RWPE2 (cell line): ENCODE measurements at regions not wholly inside any gene's neighbourhood (a gene's known extent, or its start where the extent isn't known, plus 50 kb on each side); places are given as distances from the start of the nearest gene placed in this dataset.
"Not testable (repeated sequence)": the region's sequence is repeated elsewhere in the genome, so short reads cannot be mapped to it uniquely, and the experiment has no call there.

ENCODE experiments used
- ATAC-seq: fragments of 200-7000 bp; cut with Tn5 transposase; 3 replicates; pipeline ENCODE4 v1.9.1; 2021; ENCODE audit warnings: low read depth
- DNase-seq: peaks from one replicate; pipeline ENCODE4 v3.0.0-alpha.2; 2020; ENCODE audit warnings: low spot score
- H3K27ac ChIP-seq: fragments of 450-650 bp; 2 replicates; pipeline ENCODE4 v1.5.1; 2017; ENCODE audit warnings: mild to moderate bottlenecking; ENCODE audit not compliant: poor library complexity, severe bottlenecking
- H3K27me3 ChIP-seq: fragments of 250-450 bp; sonication (Bioruptor Pico); 2 replicates; pipeline ENCODE4 v1.5.1; 2021; ENCODE audit warnings: mild to moderate bottlenecking, moderate library complexity; ENCODE audit not compliant: insufficient read depth, poor library complexity, severe bottlenecking
- H3K36me3 ChIP-seq: fragments of 250-450 bp; sonication (Bioruptor Pico); 2 replicates; pipeline ENCODE4 v1.5.1; 2020; ENCODE audit warnings: low read depth, mild to moderate bottlenecking, moderate library complexity
- H3K4me1 ChIP-seq: fragments of 250-450 bp; sonication (Bioruptor Pico); 2 replicates; pipeline ENCODE4 v1.5.1; 2021; ENCODE audit warnings: mild to moderate bottlenecking, moderate library complexity; ENCODE audit not compliant: insufficient read depth, poor library complexity, severe bottlenecking
- H3K4me3 ChIP-seq: fragments of 250-450 bp; sonication (Bioruptor Pico); 2 replicates; pipeline ENCODE4 v1.5.1; 2021; ENCODE audit warnings: mild to moderate bottlenecking, moderate library complexity; ENCODE audit not compliant: severe bottlenecking
- H3K9me3 ChIP-seq: fragments of 250-450 bp; sonication (Bioruptor Pico); 2 replicates; pipeline ENCODE4 v1.5.1; 2021; ENCODE audit warnings: mild to moderate bottlenecking, moderate library complexity; ENCODE audit not compliant: severe bottlenecking
- TF ChIP-seq, protein P1 (sequence below): fragments of 450-650 bp; IDR thresholded peaks from one replicate; pipeline ENCODE4 v1.5.1; 2017; ENCODE audit warnings: mild to moderate bottlenecking, moderate library complexity; ENCODE audit not compliant: poor library complexity, severe bottlenecking

DNA sequence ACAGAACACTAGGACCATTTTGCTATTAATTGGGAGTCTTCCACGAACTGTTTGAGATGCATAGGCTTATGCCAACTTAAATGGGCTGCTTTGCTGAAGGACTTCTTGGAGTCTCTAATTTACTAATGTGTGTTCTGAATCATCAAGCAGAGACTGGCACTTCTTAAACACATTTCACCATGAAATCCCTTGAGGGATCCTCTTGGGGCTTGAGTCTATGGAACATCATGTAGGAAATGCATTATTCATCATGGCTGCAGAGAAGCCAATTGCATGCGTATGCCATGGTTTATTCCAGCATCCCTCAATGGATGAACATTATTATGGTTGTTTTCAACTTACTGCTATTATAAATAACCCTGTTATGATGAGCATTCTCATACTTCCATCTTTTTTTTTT lies 73.4 kb downstream of the FGD2 start:
- H3K4me3 ChIP-seq = no peak overlapping the region
- ATAC-seq (no peak), DNase-seq (no peak)
- TF ChIP-seq, protein P1, sequence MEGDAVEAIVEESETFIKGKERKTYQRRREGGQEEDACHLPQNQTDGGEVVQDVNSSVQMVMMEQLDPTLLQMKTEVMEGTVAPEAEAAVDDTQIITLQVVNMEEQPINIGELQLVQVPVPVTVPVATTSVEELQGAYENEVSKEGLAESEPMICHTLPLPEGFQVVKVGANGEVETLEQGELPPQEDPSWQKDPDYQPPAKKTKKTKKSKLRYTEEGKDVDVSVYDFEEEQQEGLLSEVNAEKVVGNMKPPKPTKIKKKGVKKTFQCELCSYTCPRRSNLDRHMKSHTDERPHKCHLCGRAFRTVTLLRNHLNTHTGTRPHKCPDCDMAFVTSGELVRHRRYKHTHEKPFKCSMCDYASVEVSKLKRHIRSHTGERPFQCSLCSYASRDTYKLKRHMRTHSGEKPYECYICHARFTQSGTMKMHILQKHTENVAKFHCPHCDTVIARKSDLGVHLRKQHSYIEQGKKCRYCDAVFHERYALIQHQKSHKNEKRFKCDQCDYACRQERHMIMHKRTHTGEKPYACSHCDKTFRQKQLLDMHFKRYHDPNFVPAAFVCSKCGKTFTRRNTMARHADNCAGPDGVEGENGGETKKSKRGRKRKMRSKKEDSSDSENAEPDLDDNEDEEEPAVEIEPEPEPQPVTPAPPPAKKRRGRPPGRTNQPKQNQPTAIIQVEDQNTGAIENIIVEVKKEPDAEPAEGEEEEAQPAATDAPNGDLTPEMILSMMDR = no peak
- peaks cover 13% of the 10 kb centered on the region for H3K4me1 ChIP-seq
- H3K36me3 ChIP-seq = no peaks in the 10 kb centered on the region
- H3K27me3 ChIP-seq = no peaks in the 10 kb centered on the region
- H3K9me3 ChIP-seq = peaks cover 1% of the 10 kb centered on the region
- H3K27ac ChIP-seq = no peak overlapping the region

DNA sequence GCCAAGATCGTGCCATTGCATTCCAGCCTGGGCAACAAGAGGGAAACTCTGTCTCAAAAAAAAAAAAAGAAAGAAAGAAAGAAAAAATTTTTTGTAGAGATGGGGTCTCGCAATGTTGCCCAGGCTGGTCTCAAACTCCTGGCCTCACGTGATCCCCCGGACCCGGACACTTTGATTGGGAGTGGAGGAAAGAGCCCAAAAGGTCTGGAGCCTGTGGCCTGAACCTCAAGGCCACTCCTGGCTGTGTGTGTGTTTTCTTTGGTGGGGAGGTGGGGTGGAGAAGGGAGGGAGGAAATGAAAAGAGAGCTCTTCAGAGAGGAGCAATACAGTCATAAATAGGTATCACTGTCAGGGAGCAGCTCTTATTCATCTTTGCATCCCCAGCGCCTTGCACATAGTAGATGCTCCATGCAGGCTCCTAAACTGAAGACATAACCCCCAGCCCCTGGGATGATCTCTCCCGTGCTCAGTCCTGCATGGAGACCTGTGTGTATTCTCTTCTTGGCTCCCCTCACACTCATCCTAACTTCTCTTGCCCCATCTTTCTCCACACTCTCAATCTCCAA lies 75.7 kb downstream of the FGD2 start:
- H3K4me3 ChIP-seq = no peak overlapping the region
- ATAC-seq = no peak
- peaks cover 15% of the 10 kb centered on the region for H3K4me1 ChIP-seq
- H3K36me3 ChIP-seq = no peaks in the 10 kb centered on the region
- no peaks in the 10 kb centered on the region for H3K27me3 ChIP-seq
- H3K27ac ChIP-seq = no peak overlapping the region
- TF ChIP-seq, protein P1 = no peak
- no peak for DNase-seq
- H3K9me3 ChIP-seq = peaks cover 1% of the 10 kb centered on the region

DNA sequence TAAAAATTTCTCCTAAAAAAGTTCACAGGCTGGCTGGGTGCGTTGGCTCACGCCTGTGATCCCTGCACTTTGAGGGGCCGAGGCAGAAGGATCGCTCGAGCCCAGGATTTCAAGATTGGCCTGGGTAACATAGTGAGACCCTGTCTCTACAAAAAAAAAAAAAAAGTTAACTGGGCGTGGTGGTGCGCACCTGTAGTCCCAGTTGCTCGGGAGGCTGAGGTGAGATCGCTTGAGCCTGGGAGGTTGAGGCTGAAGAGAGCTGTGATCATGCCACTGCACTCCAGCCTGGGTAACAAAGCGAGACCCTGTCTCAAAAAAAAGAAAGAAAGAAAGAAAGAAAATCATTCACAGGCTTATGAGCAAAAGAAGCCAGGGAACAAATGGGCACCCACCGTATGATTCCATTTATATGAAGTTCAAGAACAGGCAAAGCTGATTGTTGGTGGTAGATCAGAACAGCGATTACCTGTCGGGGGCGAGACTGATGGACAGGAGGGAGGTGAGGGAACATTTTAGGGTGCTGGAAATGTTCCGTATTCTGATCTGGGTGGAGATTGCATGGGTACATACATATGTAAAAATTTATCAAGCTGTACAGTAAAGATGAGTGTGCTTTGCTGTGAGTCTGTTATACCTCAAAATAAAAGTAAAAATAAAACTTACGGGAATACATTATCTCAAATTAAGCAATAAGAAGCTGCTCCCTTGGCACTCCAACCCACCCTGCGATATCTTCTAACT lies 77.1 kb downstream of the FGD2 start:
- Histone ChIP-seq H3K27ac (peak overlapping the region; percentile 68), H3K4me1 (peaks cover 14% of the 10 kb centered on the region), H3K27me3 (no peaks in the 10 kb centered on the region), H3K4me3 (no peak overlapping the region), H3K36me3 (no peaks in the 10 kb centered on the region), H3K9me3 (peaks cover 1% of the 10 kb centered on the region)
- DNase-seq (no peak), ATAC-seq (no peak)
- TF ChIP-seq, protein P1 = no peak

DNA sequence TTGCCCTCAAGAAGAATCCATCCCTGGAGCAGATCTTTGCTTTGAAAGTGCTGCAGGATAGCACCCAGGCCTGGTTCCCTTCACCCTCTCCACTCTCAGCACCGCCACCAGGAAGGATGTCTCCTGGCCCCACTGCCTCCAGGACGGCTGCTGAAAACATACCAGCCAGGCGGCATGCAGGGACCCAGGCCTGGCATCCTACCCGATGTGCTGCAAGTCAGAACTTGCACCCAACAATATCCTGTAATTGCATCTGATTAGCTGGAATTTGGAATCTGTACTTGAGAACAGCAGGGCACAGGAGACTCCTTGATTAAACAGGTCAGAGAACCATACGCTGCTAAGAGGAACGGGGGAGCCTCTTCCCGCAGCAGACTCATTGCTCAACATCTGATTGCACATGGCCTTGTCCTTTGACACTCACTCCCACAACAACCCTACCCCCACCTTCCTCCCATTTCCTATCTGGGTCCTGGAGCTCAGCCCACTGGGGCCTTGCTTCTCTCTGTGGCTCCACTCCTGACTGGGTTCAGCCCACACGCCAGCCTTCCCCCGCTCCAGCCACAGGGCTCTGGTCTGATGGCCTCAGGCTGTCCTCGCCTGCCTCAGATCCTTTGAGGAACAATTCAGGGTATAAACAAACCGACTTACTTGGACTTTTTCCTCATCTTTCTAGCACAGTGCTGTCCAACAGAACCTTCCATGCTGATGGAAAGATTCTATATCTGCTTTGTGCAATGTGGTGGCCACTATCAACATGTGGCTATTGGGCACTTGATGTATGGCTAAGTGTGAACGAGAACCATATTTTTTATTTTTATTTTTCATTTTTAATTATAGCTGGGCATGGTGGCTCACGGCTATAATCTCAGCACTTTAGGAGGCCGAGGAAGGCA lies 78.0 kb downstream of the FGD2 start:
- H3K27ac ChIP-seq = peak overlapping the region; percentile 68
- no peaks in the 10 kb centered on the region for H3K27me3 ChIP-seq
- peak; percentile 90 for ATAC-seq
- H3K36me3 ChIP-seq = no peaks in the 10 kb centered on the region
- TF ChIP-seq, protein P1 = no peak
- H3K4me3 ChIP-seq = no peak overlapping the region
- DNase-seq = no peak
- H3K9me3 ChIP-seq = peaks cover 1% of the 10 kb centered on the region
- peaks cover 10% of the 10 kb centered on the region for H3K4me1 ChIP-seq

DNA sequence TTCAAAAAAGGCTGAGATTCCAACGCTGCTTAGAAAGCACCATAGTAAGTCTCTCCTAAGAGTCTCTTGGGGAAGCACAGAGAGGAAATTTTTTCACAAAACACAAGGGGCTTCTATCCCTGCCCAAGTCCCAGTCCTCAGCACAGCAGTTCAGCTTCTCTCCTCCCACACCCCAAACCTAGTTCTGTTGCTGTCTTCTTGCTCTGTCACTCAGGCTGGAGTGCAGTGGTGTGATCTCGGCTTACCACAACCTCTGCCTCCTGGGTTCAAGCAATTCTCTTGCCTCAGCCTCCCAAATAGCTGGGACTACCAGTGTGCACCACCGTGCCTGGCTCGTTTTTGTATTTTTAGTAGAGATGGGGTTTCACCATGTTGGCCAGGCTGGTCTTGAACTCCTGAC lies 79.2 kb downstream of the FGD2 start:
- not testable (repeated sequence) for H3K4me3 ChIP-seq, H3K27me3 ChIP-seq, H3K4me1 ChIP-seq, H3K36me3 ChIP-seq, ATAC-seq, H3K9me3 ChIP-seq, DNase-seq, H3K27ac ChIP-seq
